OCI-LY3 (cell line): ENCODE measurements at regions not wholly inside any gene's neighbourhood (a gene's known extent, or its start where the extent isn't known, plus 50 kb on each side); places are given as distances from the start of the nearest gene placed in this dataset.

ENCODE experiments used
- CTCF ChIP-seq: fragments of 200-600, 300-600 bp; sonication (generic); IDR thresholded peaks from 2 replicates; pipeline ENCODE4 v1.5.1; 2014; ENCODE audit warnings: antibody characterized with exemption, low read length, low read depth
- EZH2phosphoT487 ChIP-seq: fragments of 200-600 bp; shearing (Covaris generic); IDR thresholded peaks from 2 replicates; pipeline ENCODE4 v1.6.1; 2018; ENCODE audit warnings: antibody characterized with exemption, mixed run types, low read depth

DNA sequence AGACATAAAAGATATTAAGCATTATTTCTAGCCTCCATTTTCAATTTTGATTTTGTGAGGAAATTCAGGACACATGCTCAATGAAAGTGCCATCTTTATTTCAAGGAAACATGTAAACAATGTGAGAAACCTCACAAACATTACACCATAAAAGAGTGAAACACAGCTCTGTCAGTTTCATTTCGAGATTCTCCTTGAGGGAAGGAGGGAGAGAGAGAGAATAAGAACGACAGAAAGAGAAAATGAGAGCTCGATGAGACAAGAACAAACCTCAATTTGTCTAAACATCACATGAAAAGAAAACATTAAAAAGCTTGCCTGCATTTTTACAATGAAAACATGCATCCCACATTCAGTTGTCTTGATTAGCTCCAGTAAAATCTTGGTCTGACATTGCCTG, 553.5 kb upstream of the MEF2C start:
- TF ChIP-seq CTCF (no peak), EZH2phosphoT487 (no peak)
